ENCODE measurements at regions not wholly inside any gene's neighbourhood (a gene's known extent, or its start where the extent isn't known, plus 50 kb on each side); places are given as distances from the start of the nearest gene placed in this dataset.

- no peak overlapping the region for H3K27ac ChIP-seq (ENCODE audit: low read depth, low read length)
- no peaks in the 10 kb centered on the region for H3K9me2 ChIP-seq (replicated peaks; ENCODE audit: control insufficient read depth, low read length)
- H4K20me1 ChIP-seq (ENCODE audit: control insufficient read depth, insufficient read depth, low read depth, low read length) = no peaks in the 10 kb centered on the region
- no peaks in the 10 kb centered on the region for H3K79me2 ChIP-seq (ENCODE audit: control insufficient read depth, low read length)
- H3K4me2 ChIP-seq (ENCODE audit: low read length) = no peak overlapping the region
- no peak overlapping the region for H3K4me3 ChIP-seq (ENCODE audit: low read length)
- H3K36me3 ChIP-seq (ENCODE audit: control insufficient read depth, low read length) = no peaks in the 10 kb centered on the region
- H3F3A ChIP-seq (ENCODE audit: control insufficient read depth, insufficient read depth) = no peaks in the 10 kb centered on the region
- no peaks in the 10 kb centered on the region for H3K27me3 ChIP-seq (ENCODE audit: control insufficient read depth, low read length)
- TF ChIP-seq CTCF (IDR thresholded peaks at IDR 0.05; ENCODE audit: low read depth, low read length, poor library complexity, severe bottlenecking) = no peak
- no peak for TF ChIP-seq EZH2phosphoT487 (IDR thresholded peaks at IDR 0.05; ENCODE audit: borderline replicate concordance, low read length)
- no peaks in the 10 kb centered on the region for H3K9me3 ChIP-seq (ENCODE audit: control insufficient read depth, insufficient read depth, low read length)
- H3K4me1 ChIP-seq (ENCODE audit: control insufficient read depth, low read length) = no peaks in the 10 kb centered on the region
Observed at GRCh38 chr11:80816966-80817365, 1376.1 kb upstream of the TENM4 start.

GRCh38 chr11:80816454-80816847 lies 1375.6 kb upstream of the TENM4 start:
- Histone ChIP-seq H3K9me3 (ENCODE audit: control insufficient read depth, insufficient read depth, low read length) (no peaks in the 10 kb centered on the region), H3K27me3 (ENCODE audit: control insufficient read depth, low read length) (no peaks in the 10 kb centered on the region), H3K9me2 (replicated peaks; ENCODE audit: control insufficient read depth, low read length) (no peaks in the 10 kb centered on the region), H3F3A (ENCODE audit: control insufficient read depth, insufficient read depth) (no peaks in the 10 kb centered on the region), H3K4me1 (ENCODE audit: control insufficient read depth, low read length) (no peaks in the 10 kb centered on the region), H3K4me2 (ENCODE audit: low read length) (no peak overlapping the region), H3K36me3 (ENCODE audit: control insufficient read depth, low read length) (no peaks in the 10 kb centered on the region), H3K79me2 (ENCODE audit: control insufficient read depth, low read length) (no peaks in the 10 kb centered on the region), H3K27ac (ENCODE audit: low read depth, low read length) (no peak overlapping the region), H4K20me1 (ENCODE audit: control insufficient read depth, insufficient read depth, low read depth, low read length) (no peaks in the 10 kb centered on the region), H3K4me3 (ENCODE audit: low read length) (no peak overlapping the region)
- TF ChIP-seq EZH2phosphoT487 (IDR thresholded peaks at IDR 0.05; ENCODE audit: borderline replicate concordance, low read length) (no peak), CTCF (IDR thresholded peaks at IDR 0.05; ENCODE audit: low read depth, low read length, poor library complexity, severe bottlenecking) (no peak)

GRCh38 chr11:80815752-80816453 lies 1375.1 kb upstream of the TENM4 start:
- Histone ChIP-seq H4K20me1 (ENCODE audit: control insufficient read depth, insufficient read depth, low read depth, low read length) (no peaks in the 10 kb centered on the region), H3F3A (ENCODE audit: control insufficient read depth, insufficient read depth) (no peaks in the 10 kb centered on the region), H3K27me3 (ENCODE audit: control insufficient read depth, low read length) (no peaks in the 10 kb centered on the region), H3K4me1 (ENCODE audit: control insufficient read depth, low read length) (no peaks in the 10 kb centered on the region), H3K79me2 (ENCODE audit: control insufficient read depth, low read length) (no peaks in the 10 kb centered on the region), H3K4me3 (ENCODE audit: low read length) (no peak overlapping the region), H3K27ac (ENCODE audit: low read depth, low read length) (no peak overlapping the region), H3K9me3 (ENCODE audit: control insufficient read depth, insufficient read depth, low read length) (no peaks in the 10 kb centered on the region), H3K4me2 (ENCODE audit: low read length) (no peak overlapping the region), H3K9me2 (replicated peaks; ENCODE audit: control insufficient read depth, low read length) (no peaks in the 10 kb centered on the region), H3K36me3 (ENCODE audit: control insufficient read depth, low read length) (no peaks in the 10 kb centered on the region)
- TF ChIP-seq EZH2phosphoT487 (IDR thresholded peaks at IDR 0.05; ENCODE audit: borderline replicate concordance, low read length) = no peak
- TF ChIP-seq CTCF (IDR thresholded peaks at IDR 0.05; ENCODE audit: low read depth, low read length, poor library complexity, severe bottlenecking) = no peak
